Hematopoietic multipotent progenitor cell (in vitro differentiated cells): ENCODE measurements at regions not wholly inside any gene's neighbourhood (a gene's known extent, or its start where the extent isn't known, plus 50 kb on each side); places are given as distances from the start of the nearest gene placed in this dataset.
A peak's percentile ranks its signal among the peaks of the same experiment; 100 is the strongest.
"Not testable (repeated sequence)": the region's sequence is repeated elsewhere in the genome, so short reads cannot be mapped to it uniquely, and the experiment has no call there.

Source experiments
- DNase-seq, 3 donors: peaks; one replicate each; pipeline ENCODE4 v3.0.0-alpha.2; 2011 to 2015; ENCODE audit warnings: low read depth in 2 of 3, low spot score in 2 of 3

GRCh38 chr15:31178705-31179104 is 77.2 kb upstream of the TRPM1 start:
- DNase-seq = no peak

GRCh38 chr15:31179693-31180092 is 78.2 kb upstream of the TRPM1 start:
- no peak for DNase-seq

GRCh38 chr15:31193291-31193690 is 91.8 kb upstream of the TRPM1 start:
- no peak for DNase-seq

GRCh38 chr15:31195871-31196270 is 94.3 kb upstream of the TRPM1 start:
- no peak for DNase-seq

DNA sequence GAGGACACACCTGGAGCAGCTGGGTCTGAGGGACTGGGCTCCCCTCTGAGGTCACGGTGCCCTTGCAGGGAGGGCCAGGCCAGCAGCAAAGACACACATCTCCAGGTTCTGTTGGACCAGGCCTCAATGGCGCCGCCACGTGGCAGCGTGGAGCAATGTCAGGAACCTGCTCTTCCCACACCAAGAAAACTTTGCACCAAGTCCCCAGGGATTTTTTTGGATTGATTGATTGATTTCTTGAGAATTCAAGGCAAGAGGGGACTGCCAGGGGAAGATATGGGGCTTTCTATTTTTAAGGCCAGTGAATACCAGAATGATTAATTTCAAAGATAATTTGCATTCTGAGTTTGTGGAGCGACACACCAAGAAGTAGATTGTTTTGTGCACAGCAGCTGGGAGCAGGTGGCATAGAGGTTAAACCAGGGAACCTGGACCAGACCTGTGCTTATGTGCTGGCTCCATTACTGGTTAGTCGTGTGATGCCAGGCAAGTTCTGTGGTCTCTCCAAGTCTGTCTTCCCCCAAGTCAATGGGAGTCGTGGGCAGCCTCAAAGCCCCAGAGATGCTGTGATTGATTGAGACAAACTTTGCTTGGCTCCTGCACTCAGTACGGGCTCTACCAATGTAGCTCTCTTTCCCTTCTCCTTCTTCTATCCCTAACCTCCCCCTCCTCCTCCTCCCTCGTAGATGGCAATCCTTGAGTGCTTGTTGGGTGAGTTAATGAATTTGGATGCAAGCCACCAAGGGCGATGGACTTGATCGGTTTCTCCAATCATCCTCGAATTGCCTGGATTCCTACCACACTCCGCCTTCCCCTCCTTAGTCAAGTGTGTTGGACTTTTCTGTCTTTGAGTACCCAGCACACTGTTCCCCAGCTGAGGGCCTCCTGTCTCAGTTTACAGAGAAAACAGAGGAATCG is 96.2 kb upstream of the TRPM1 start:
- DNase-seq = peak in 1 of 3 donors; percentile 24

- peak in 1 of 3 donors; percentile 69 for DNase-seq
These were observed 99.2 kb upstream of the TRPM1 start for GRCh38 chr15:31200735-31201151.

- no peak for DNase-seq
These were observed 101.4 kb upstream of the TRPM1 start for GRCh38 chr15:31202953-31203352.

DNA sequence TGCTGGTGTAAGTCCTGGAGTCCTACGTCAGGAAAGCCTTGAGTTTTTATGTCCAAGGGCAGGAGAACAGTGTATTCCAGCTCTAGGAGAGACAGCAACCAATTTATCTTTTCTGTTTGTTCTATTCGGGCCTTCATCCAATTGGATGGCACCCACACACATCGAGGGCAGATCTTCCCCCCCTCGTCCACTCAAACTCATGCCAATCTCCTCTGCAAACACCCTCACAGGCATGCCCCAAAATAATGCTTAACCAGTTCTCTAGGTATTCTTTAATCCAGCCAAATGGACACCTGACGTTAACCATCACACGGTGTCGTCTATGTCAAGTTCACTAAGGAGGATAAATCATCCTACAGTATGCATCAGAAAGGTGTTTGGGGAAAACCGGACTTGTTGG is 102.5 kb upstream of the TRPM1 start:
- DNase-seq = no peak

DNA sequence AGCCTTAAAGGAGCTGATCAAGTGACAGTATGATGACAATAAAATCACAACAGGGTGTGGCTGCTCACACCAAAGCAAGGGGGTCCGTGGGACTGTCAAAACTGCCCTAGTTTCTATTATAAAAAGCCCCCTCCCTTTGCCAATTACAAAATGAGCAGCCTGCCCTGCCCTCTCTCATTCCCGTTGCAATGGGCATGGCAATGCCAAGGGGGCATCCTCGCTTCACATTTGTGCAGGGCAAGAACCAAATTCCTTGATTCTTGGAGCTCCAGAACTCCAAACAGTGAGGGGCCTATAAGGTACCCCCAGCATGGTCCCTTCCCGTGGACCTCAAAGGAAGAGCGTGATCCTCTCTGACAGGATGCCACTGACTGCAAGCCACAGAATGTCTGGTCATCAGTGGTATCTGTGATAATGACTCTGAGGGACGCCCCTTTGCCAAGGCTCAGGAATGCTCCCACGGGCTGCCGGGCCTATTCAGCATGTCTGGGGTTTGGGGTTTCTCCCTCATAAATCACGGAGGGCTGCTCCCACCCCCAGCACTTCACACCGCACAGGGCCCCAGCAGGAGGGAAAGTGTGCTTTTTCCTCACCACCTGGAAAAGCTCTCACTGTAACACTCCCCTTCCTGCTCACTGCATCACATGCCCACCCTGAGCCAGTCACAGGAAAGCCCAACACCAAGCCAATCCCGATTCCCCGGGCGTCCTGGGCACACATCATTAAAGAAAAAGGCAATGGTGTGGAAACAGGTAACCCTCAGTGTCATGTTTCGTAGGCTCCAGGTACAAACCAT is 105.1 kb upstream of the TRPM1 start:
- no peak for DNase-seq

DNA sequence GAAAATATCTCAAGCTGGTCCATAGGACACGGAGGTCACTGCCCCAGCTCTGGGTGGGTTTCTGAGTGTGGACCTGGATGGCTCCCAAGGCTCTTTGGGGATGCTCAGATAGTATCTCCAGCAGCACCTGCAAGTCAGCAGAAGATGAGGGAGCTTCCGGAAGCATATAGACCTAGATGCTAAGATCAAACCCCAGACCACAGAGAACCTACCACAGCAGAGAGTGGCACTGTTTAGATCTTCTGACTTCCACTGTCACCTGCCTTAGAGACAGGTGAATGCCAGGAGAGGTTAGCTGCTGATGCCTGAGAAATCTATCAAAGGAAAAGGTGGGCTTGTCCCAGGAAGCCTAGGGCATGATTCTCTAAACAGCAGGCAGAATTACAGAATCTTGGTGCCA is 105.7 kb upstream of the TRPM1 start:
- DNase-seq = no peak

GRCh38 chr15:31207861-31208260 is 106.3 kb upstream of the TRPM1 start:
- DNase-seq = not testable (repeated sequence)

DNA sequence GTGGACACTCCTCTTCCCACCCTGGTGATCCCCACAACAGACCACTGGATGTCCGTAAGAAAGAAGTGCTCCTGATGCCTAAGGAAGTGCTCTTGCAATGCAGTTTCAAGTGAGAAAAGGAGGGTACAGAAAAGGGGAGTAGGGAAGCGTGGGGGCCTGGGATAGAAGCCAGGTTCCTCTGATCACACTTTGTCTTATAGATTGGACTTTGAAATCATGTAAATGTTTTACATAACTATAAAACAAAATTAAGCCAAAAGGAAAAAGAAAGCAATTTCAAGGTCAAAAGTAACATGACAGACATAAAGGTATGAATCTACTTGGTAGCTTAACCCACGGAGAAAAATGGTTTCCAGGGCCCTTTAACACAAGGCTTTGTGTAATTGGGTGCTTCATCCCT is 107.3 kb upstream of the TRPM1 start:
- DNase-seq = no peak

DNA sequence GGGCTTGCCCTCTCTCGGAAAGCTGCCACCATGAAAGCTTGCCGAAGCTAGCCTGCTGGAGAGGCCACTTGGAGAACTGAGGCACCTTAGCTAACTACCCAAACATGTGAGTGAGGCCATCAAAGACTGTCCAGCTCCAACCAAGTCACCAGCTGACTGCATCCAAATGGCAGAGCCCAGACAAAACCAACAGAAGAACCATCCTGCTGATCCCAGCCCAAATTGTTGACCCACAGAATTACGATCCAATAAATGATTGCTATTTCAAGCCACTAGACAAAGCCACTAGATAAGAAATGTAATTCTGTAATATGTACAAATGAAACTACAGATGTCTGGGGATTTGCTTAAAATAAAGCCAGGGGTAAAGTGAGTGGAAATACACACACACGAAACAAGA is 109.8 kb upstream of the TRPM1 start:
- no peak for DNase-seq

DNA sequence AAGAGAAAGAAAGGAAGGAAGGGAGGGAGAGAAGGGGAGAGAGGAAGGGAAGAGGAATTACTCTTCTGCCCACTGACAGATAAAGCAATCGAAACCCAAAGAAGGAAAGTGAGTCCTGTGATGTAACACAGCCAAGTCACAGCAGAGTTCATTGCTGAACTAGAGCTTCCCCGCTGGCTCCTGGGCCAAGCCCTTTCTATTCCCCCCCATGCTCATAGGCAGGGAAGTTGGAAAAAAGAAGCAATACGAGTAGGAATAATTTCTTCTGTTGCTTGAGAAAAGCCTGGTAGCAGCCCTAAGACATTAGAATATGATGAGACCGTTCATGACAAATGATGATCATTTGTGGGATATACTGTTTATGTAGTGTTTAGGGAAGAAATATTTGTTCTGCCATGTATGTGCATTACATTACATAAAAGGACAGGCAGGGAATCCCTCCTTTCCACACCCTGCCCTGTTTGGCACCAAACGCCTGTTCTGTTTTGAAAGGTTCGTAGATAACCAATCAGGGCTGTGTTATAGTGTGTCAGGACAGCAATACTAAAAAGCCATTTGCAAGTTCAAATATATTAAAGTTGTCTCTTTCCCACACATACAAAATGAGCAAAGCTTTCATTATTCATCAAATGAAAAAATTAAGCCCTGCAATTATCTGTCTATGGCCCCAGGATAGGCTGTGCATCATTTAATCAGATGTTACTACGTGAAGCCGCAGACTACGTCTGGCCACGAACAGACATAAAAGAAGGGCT is 111.0 kb upstream of the TRPM1 start:
- no peak for DNase-seq

DNA sequence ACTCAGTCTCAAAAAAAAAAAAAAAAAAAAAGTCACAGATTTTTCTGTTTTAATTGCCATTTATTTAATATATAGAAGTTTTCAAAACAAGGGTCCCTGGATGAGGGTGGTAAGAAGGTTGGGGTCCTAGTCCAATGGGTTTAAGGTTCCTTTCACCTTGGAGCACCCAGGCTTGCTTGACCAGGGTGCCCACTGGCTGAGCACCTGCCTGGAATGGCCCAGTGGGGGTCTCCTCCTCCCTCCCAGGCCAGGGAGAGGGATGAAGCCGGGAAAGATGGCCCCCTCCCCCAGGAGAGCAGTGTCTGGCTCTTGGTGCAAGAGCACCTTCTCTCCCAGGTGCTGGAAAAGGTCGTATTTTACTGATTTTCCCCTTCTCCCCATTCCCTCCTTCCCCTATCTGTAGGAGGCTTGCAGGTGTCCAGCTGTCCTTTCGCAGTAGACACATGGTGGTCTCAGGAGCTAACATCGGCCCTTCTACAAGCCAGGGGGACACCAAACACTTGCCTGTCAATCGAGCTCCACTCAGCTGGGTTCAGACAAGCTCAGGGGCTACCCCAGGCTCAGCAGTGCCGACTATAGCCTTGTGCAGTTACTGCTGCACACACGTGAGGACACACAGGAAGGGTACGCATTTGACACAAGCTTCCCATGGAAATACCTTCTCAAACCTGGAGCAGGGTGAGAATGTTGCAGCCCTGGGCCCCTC is 112.3 kb upstream of the KLF13 start:
- DNase-seq = no peak

DNA sequence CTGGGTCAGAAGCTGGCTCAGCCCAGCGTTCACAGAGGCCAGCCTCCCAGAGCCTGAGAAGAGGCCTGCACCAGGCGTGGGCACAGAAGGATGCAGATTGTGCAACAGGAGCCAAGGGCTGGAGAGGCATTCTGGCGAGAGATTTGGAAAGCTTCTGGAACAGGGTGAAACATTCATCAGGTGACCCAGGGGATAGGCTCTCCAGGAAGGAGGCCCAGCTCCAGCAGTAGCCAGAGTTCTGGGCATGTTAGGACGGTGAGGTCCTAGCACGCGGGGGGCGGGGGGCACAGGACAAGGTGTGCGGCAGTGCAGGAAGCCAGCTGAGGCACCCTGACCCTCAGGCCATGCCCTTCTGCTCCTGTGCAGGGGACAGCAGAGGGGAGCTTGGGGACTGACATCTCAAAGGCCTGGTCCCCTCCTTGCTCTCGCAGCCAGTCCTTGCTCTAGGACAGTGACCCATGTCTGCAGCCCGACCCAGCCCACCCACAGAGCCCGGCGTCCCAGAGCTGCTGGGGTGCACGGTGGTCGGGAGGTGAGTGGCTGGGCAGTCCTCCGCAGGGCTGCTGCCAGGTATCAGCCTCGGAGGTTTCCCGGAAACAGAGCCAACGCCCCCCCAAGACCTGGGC is 111.7 kb upstream of the KLF13 start:
- DNase-seq = no peak

DNA sequence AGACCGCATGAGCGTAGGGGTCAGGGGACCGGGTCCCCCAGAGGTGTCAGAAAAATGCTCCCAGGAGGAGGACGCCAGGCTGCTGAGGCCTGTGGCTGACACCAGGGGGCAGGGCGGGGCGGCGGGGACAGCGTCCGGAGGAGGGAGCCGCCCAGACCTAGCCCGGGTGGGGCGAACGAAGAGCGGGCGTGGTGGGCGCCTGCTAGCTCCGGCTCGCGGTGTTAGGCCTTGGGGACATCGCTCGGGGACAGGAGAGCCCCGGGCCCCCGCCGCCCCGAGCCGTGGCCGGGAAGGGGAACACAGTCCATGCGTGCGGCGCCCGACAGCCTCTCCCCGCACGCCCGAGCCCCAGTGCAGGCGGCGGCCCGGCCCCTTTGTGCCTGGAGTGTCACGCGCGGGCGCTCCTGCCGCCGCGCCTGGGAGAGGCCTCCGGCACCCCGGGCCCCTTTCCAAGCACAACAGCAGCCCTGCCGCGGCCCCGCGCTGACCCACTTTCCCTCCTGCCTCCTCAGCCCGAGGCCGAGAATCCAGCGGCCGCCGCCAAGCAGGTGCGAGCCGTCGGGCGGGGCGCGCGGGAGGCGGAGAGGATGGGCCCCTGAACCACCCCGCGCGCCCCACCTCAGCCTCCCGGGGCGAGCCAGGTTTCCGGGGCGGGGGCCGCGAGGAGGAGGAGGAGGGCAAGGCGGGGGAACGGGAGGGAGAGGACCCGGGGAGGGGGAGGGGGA is 111.0 kb upstream of the KLF13 start:
- peak; percentile 54 to 83 (median 77) for DNase-seq

- DNase-seq = peak in 2 of 3 donors; percentile 58 to 61
These were observed 110.3 kb upstream of the KLF13 start for GRCh38 chr15:31216215-31216911.

- DNase-seq = no peak
These were observed 109.6 kb upstream of the KLF13 start for GRCh38 chr15:31217067-31217466.
